Mononuclear cell (primary cell): ENCODE measurements at regions not wholly inside any gene's neighbourhood (a gene's known extent, or its start where the extent isn't known, plus 50 kb on each side); places are given as distances from the start of the nearest gene placed in this dataset.
"Not testable (repeated sequence)": the region's sequence is repeated elsewhere in the genome, so short reads cannot be mapped to it uniquely, and the experiment has no call there.

Experiments
- H3K27me3 ChIP-seq: 2 replicates; pipeline ENCODE4 v1.6.0; 2011; ENCODE audit warnings: low read length, control low read depth; ENCODE audit not compliant: insufficient read depth
- H3K4me1 ChIP-seq: 2 replicates; pipeline ENCODE4 v1.5.1; 2011; ENCODE audit warnings: mild to moderate bottlenecking, low read length, control low read depth; ENCODE audit not compliant: insufficient read depth
- H3K4me3 ChIP-seq: 2 replicates; pipeline ENCODE4 v1.5.1; 2011; ENCODE audit warnings: mild to moderate bottlenecking, low read length, moderate library complexity
- H3K9me3 ChIP-seq: 2 replicates; pipeline ENCODE4 v1.5.1; 2011; ENCODE audit warnings: low read depth, mild to moderate bottlenecking, control low read depth, low read length

- H3K9me3 ChIP-seq, result no peaks in the 10 kb centered on the region
- no peak overlapping the region for H3K4me3 ChIP-seq
- H3K27me3 ChIP-seq, result no peaks in the 10 kb centered on the region
- H3K4me1 ChIP-seq, result no peaks in the 10 kb centered on the region
These were observed 83.9 kb upstream of the ITGB1 start for GRCh38 chr10:33041783-33042437.

- H3K27me3 ChIP-seq, result no peaks in the 10 kb centered on the region
- H3K9me3 ChIP-seq, result no peaks in the 10 kb centered on the region
- H3K4me1 ChIP-seq, result no peaks in the 10 kb centered on the region
- no peak overlapping the region for H3K4me3 ChIP-seq
These were observed 82.4 kb upstream of the ITGB1 start for GRCh38 chr10:33040436-33040835.

DNA sequence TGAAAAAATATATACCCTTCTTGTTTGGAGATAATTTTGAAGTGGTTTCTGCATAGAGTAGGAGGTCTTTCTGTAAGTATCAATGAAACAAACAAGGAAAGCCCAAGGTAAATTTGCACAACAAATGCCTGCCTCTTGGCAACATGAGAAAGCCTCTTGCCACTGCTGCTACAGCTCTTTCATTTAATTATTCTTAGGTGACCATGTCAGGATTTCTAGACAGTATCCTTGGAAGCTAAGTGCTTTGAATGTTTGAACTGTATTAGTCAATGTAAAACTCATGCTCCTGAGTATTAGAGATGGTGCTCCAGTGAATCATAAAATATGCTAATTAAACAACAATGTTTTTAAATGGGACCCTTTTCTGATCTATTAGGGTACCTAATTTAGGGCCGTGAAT lies 81.2 kb upstream of the ITGB1 start:
- Histone ChIP-seq H3K27me3 (no peaks in the 10 kb centered on the region), H3K4me3 (no peak overlapping the region), H3K4me1 (no peaks in the 10 kb centered on the region), H3K9me3 (no peaks in the 10 kb centered on the region)

- Histone ChIP-seq H3K9me3 (no peaks in the 10 kb centered on the region), H3K27me3 (no peaks in the 10 kb centered on the region), H3K4me1 (no peaks in the 10 kb centered on the region), H3K4me3 (no peak overlapping the region)
These were observed 80.6 kb upstream of the ITGB1 start for GRCh38 chr10:33038672-33039071.

DNA sequence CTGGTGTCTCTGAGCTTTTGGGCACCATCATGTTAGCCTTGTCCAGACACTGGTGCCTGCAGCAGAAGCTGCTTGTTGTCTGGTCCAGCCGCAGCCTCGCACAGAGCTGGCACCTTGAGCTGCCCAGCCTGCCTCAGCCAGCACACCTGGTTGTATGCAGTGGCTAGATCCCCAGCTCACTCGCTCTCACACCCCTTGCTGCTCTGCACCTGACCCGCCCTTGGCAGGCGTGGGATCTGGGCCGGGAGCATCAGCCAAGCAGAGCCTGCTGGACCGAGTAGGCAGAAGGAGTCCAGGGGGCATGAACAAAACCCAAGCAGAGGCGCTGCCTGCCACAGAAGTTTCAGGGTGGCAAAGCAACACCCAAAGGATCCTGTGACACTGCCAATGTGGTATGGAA lies 79.7 kb upstream of the ITGB1 start:
- no peak overlapping the region for H3K4me3 ChIP-seq
- H3K9me3 ChIP-seq, result no peaks in the 10 kb centered on the region
- no peaks in the 10 kb centered on the region for H3K27me3 ChIP-seq
- no peaks in the 10 kb centered on the region for H3K4me1 ChIP-seq

DNA sequence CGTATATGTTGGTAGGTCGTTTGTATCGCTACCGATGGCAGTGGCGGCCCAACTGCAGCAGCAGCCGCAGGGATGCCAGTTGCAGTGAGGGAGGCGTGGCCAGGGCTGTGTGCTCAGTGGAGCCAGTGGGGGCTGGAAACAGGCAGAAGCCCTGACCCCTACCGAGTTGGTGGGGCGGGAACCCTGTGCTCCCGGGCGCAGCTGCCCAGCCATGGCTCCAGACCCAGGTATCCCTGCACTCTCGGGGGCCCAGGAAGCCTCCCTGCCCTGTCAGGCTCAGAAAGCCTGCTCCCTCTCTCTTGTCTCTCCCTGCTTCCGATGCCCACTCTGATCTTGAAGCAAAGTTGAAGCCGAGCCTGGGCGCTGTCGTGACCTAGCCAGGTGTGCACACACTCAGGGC lies 78.6 kb upstream of the ITGB1 start:
- no peaks in the 10 kb centered on the region for H3K27me3 ChIP-seq
- H3K4me1 ChIP-seq, result no peaks in the 10 kb centered on the region
- H3K4me3 ChIP-seq, result no peak overlapping the region
- no peaks in the 10 kb centered on the region for H3K9me3 ChIP-seq

- peaks cover under 1% of the 10 kb centered on the region for H3K4me1 ChIP-seq
- H3K27me3 ChIP-seq, result no peaks in the 10 kb centered on the region
- H3K4me3 ChIP-seq, result no peak overlapping the region
These were observed 77.4 kb upstream of the ITGB1 start for GRCh38 chr10:33035411-33035810.

GRCh38 chr10:33034931-33035330 lies 76.9 kb upstream of the ITGB1 start:
- Histone ChIP-seq H3K27me3 (no peaks in the 10 kb centered on the region), H3K9me3 (no peaks in the 10 kb centered on the region), H3K4me3 (no peak overlapping the region), H3K4me1 (peaks cover 5% of the 10 kb centered on the region)

More at GRCh38 chr10:33035411-33035810, 77.4 kb upstream of the ITGB1 start:
- no peaks in the 10 kb centered on the region for H3K9me3 ChIP-seq

DNA sequence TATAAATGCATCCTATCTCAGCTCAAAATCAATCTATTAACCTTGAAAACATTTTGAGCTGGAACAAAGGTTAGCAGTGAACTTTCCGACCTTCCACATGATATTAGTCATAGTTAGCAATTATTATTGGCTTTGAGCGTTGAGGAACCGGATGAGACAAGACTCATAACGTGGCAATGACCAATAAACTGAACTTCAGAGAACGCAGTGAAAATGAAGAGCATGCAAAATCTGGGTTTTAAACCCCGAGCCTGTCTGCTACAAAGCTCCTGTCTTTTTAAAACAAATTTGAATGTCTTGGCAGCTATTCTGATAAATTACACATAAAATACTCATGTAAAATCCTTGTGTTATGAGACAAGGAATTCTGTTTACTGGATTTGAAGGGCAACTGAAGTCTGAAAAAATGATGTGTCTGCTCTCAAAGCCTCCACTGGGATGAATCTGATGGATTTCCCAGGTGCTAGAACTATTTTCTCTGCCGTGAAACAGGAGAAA lies 74.7 kb upstream of the ITGB1 start:
- peaks cover 11% of the 10 kb centered on the region for H3K4me1 ChIP-seq
- H3K9me3 ChIP-seq, result no peaks in the 10 kb centered on the region
- no peak overlapping the region for H3K4me3 ChIP-seq
- no peaks in the 10 kb centered on the region for H3K27me3 ChIP-seq

- H3K9me3 ChIP-seq, result no peaks in the 10 kb centered on the region
- H3K27me3 ChIP-seq, result no peaks in the 10 kb centered on the region
- H3K4me3 ChIP-seq, result no peak overlapping the region
- peaks cover 16% of the 10 kb centered on the region for H3K4me1 ChIP-seq
These were observed 74.0 kb upstream of the ITGB1 start for GRCh38 chr10:33031815-33032653.

GRCh38 chr10:33031171-33031570 lies 73.1 kb upstream of the ITGB1 start:
- Histone ChIP-seq H3K9me3 (no peaks in the 10 kb centered on the region), H3K27me3 (no peaks in the 10 kb centered on the region)

GRCh38 chr10:33028515-33028914 lies 70.5 kb upstream of the ITGB1 start:
- H3K27me3 ChIP-seq, H3K9me3 ChIP-seq, H3K4me3 ChIP-seq: not testable (repeated sequence)
- peaks cover 16% of the 10 kb centered on the region for H3K4me1 ChIP-seq

More at GRCh38 chr10:33031171-33031570, 73.1 kb upstream of the ITGB1 start:
- Histone ChIP-seq H3K4me3 (no peak overlapping the region), H3K4me1 (peaks cover 16% of the 10 kb centered on the region)

DNA sequence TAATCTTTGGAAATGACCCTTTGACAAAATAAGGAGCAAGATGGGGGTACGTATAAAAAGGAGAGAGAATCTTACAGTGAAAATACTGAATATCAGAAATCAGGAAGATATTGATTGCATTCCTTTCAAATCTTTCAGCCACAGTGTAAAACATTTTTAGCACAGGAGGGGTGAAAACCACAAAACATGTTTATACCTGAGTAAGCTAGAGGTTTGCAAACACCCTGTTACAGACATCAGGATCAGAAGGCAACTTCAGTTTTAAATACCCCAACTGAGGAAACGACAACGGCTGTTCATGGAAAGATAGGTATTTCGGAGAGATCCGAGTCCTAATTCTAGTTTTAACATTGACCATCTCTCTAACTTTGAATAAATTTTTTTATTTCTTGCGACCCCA lies 69.1 kb upstream of the ITGB1 start:
- Histone ChIP-seq H3K9me3 (no peaks in the 10 kb centered on the region), H3K27me3 (no peaks in the 10 kb centered on the region), H3K4me1 (peaks cover 16% of the 10 kb centered on the region), H3K4me3 (no peak overlapping the region)

DNA sequence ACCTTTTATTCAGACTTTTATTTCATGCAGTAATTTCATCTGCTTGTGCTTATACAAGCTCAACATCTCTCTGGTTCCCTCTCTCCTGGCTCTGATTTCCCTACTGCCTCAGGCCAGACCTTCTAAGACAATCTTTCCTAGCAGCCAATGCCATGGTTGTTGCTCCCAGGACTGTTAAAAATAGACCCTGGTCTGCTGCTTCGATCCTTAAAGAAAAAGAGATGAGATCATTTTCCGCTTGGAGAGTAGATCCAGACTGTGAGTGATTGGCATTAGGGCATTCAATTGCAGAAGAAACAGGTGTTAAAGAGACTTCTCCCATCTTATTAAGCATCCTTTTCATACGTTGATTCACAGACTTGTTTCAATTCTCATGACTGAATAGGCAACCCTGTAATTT lies 68.4 kb upstream of the ITGB1 start:
- Histone ChIP-seq H3K27me3 (no peaks in the 10 kb centered on the region), H3K4me3 (no peak overlapping the region), H3K4me1 (peaks cover 16% of the 10 kb centered on the region), H3K9me3 (no peaks in the 10 kb centered on the region)

DNA sequence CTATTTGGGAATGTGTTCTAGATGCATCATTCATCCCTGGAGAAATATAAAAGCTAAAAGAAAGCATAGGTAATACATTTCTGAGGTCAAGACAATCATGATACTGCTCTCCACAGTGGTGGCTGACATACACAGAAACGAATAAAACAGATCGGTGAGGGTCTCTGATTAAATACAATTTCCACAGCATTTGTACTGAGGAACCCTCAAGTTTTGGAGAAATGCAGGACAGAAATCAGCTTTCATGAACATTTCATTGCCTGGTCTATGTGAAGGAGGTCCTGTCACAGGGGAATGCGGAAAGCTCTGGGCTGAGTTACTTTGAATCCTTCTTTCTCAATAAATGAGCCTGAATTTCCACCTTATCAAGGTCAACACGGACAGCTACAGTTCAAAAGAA lies 67.9 kb upstream of the ITGB1 start:
- Histone ChIP-seq H3K4me3 (no peak overlapping the region), H3K4me1 (peaks cover 16% of the 10 kb centered on the region), H3K9me3 (no peaks in the 10 kb centered on the region), H3K27me3 (no peaks in the 10 kb centered on the region)
